HL-60 (cell line): ENCODE measurements at regions not wholly inside any gene's neighbourhood (a gene's known extent, or its start where the extent isn't known, plus 50 kb on each side); places are given as distances from the start of the nearest gene placed in this dataset.
"Not testable (repeated sequence)": the region's sequence is repeated elsewhere in the genome, so short reads cannot be mapped to it uniquely, and the experiment has no call there.

Experiments
- DNase-seq, 2 experiments: peaks; one replicate each; pipeline ENCODE4 v3.0.0-alpha.2; 2010 to 2020; ENCODE audit warnings: low read depth in 1 of 2, low spot score in 1 of 2
- H3K27ac ChIP-seq: fragments of 250-450 bp; sonication (Bioruptor Pico); replicated peaks from 2 replicates; pipeline ENCODE4 v1.5.1; 2020; ENCODE audit warnings: mild to moderate bottlenecking, moderate library complexity
- H3K27me3 ChIP-seq: fragments of 250-450 bp; sonication (Bioruptor Pico); 2 replicates; pipeline ENCODE4 v1.5.1; 2021; ENCODE audit warnings: mild to moderate bottlenecking, moderate library complexity; ENCODE audit not compliant: insufficient read depth, poor library complexity, severe bottlenecking
- H3K4me3 ChIP-seq: replicated peaks from 2 replicates; pipeline ENCODE4 v1.5.1; 2011; ENCODE audit warnings: mild to moderate bottlenecking, control low read depth, low read length; ENCODE audit not compliant: insufficient read depth
- GABPA ChIP-seq: IDR thresholded peaks from 2 replicates; pipeline ENCODE4 v1.6.1; 2012; ENCODE audit warnings: low read depth
- POLR2AphosphoS5 ChIP-seq: IDR thresholded peaks from 2 replicates; pipeline ENCODE4 v1.6.1; 2012; ENCODE audit warnings: low read depth
- SPI1 ChIP-seq: IDR thresholded peaks from 2 replicates; pipeline ENCODE4 v1.6.1; 2012; ENCODE audit warnings: low read depth, mild to moderate bottlenecking, borderline replicate concordance
- TF ChIP-seq, protein P1 (sequence below): IDR thresholded peaks from one replicate; pipeline ENCODE4 v1.5.1; 2011; ENCODE audit warnings: low read length, control low read depth, inconsistent platforms; ENCODE audit not compliant: insufficient read depth
- TF ChIP-seq, protein P2 (sequence below): IDR thresholded peaks from 2 replicates; pipeline ENCODE4 v1.6.1; 2012; ENCODE audit warnings: low read depth; ENCODE audit not compliant: insufficient replicate concordance

DNA sequence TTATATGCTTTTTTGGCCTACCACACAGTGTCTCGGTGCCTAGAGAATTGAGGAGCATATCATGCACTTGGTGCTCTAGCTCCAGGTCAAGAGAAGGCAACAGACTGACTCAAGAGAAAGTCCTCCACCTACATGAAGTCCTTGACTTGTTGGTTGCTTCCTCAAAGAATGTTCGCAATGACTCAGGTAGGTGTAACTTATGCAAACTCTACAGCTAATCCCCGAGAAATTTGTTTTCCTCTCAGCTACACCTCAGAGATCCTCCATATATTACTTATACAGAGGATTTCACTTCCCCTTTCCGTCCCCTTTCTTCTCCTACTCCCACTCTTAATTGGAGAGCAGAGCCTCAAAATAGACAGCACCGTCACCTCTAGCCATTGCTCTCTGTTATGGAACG, 1013.1 kb downstream of the KCNMA1 start:
- no peak overlapping the region for H3K4me3 ChIP-seq
- no peak for DNase-seq
- TF ChIP-seq SPI1 (peak; percentile 71), GABPA (no peak)
- no peaks in the 10 kb centered on the region for H3K27me3 ChIP-seq
- H3K27ac ChIP-seq, result no peak overlapping the region

DNA sequence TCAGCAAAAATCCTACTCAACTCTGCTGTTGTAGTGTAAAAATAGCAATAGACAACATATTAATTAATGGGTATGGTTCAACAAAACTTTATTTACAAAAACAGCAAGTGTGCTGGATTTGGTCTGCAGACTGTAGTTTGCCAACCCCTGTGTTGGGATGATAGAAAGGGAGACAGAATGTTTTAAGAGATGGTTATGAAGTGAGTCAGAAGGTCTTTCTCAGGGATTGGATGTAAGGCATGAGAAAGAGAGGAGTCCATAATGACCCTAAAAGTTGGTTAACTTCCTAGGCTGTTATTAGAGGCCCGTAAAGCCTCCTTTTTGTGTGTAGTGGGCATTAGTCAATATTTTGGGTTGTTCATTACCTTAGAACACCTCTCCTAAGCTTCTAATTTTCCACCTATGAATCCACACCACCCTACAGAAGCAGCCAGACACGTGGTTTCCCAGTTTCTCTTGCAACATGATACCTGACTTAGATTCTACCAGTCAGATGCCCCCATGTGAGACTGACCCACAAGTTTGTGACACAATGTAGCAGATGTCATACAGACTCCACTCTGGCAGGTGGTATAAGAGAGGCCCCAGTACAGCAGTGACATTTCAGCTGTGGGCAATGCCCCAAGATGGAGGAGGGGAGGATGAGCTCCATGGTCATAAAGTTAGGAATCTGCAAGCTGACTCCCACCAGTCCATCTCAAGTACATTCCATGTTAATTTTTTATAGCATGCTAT, 1015.6 kb downstream of the KCNMA1 start:
- H3K4me3 ChIP-seq, result no peak overlapping the region
- H3K27me3 ChIP-seq, result no peaks in the 10 kb centered on the region
- no peak overlapping the region for H3K27ac ChIP-seq
- no peak for DNase-seq
- TF ChIP-seq, protein P1, sequence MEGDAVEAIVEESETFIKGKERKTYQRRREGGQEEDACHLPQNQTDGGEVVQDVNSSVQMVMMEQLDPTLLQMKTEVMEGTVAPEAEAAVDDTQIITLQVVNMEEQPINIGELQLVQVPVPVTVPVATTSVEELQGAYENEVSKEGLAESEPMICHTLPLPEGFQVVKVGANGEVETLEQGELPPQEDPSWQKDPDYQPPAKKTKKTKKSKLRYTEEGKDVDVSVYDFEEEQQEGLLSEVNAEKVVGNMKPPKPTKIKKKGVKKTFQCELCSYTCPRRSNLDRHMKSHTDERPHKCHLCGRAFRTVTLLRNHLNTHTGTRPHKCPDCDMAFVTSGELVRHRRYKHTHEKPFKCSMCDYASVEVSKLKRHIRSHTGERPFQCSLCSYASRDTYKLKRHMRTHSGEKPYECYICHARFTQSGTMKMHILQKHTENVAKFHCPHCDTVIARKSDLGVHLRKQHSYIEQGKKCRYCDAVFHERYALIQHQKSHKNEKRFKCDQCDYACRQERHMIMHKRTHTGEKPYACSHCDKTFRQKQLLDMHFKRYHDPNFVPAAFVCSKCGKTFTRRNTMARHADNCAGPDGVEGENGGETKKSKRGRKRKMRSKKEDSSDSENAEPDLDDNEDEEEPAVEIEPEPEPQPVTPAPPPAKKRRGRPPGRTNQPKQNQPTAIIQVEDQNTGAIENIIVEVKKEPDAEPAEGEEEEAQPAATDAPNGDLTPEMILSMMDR, result no peak
- TF ChIP-seq GABPA (no peak), SPI1 (no peak), POLR2AphosphoS5 (no peak)
- TF ChIP-seq, protein P2, sequence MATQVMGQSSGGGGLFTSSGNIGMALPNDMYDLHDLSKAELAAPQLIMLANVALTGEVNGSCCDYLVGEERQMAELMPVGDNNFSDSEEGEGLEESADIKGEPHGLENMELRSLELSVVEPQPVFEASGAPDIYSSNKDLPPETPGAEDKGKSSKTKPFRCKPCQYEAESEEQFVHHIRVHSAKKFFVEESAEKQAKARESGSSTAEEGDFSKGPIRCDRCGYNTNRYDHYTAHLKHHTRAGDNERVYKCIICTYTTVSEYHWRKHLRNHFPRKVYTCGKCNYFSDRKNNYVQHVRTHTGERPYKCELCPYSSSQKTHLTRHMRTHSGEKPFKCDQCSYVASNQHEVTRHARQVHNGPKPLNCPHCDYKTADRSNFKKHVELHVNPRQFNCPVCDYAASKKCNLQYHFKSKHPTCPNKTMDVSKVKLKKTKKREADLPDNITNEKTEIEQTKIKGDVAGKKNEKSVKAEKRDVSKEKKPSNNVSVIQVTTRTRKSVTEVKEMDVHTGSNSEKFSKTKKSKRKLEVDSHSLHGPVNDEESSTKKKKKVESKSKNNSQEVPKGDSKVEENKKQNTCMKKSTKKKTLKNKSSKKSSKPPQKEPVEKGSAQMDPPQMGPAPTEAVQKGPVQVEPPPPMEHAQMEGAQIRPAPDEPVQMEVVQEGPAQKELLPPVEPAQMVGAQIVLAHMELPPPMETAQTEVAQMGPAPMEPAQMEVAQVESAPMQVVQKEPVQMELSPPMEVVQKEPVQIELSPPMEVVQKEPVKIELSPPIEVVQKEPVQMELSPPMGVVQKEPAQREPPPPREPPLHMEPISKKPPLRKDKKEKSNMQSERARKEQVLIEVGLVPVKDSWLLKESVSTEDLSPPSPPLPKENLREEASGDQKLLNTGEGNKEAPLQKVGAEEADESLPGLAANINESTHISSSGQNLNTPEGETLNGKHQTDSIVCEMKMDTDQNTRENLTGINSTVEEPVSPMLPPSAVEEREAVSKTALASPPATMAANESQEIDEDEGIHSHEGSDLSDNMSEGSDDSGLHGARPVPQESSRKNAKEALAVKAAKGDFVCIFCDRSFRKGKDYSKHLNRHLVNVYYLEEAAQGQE, result no peak

DNA sequence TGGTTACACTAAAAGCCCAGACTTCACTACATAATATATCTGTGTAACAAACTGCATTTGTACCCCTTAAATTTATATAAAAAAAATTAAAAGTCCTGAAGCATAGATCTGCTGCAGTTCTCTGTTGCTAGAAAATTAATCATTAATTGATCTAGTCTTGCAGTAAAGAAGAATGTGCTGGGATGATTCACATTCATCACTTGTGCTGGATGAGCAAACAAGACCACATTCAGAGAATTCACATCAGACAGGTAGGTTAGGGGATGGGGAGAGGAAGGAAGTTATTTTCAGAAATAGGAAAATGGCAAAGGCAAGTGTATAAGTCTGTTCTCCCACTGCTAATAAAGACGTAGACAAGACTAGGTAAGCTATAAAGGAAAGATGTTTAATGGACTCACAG, 1019.0 kb downstream of the KCNMA1 start:
- H3K27me3 ChIP-seq, result no peaks in the 10 kb centered on the region
- H3K27ac ChIP-seq, result no peak overlapping the region
- TF ChIP-seq SPI1 (no peak), GABPA (no peak), POLR2AphosphoS5 (no peak)
- TF ChIP-seq, protein P2, result no peak
- TF ChIP-seq, protein P1, result no peak
- H3K4me3 ChIP-seq, result no peak overlapping the region
- no peak for DNase-seq

DNA sequence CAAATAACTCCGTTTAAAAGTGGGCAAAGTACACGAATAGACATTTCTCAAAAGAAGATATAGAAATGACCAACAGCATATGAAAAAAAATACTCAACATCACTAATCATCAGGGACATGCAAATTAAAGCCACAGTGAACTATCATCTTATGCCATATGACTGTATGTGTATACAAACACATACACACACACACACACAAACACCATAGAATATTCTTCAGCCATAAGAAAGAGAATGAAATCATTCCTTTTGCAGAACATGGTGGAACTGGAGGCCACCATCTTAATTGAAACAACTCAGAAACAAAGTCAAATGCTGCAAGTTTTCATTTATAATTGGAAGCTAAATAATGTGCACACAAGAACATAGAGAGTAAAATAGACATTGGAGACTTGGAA, 1019.4 kb downstream of the KCNMA1 start:
- Histone ChIP-seq H3K27me3 (no peaks in the 10 kb centered on the region), H3K4me3 (no peak overlapping the region), H3K27ac (no peak overlapping the region)
- TF ChIP-seq, protein P2, result no peak
- TF ChIP-seq POLR2AphosphoS5 (no peak), SPI1 (no peak), GABPA (no peak)
- TF ChIP-seq, protein P1, result no peak
- DNase-seq, result no peak

DNA sequence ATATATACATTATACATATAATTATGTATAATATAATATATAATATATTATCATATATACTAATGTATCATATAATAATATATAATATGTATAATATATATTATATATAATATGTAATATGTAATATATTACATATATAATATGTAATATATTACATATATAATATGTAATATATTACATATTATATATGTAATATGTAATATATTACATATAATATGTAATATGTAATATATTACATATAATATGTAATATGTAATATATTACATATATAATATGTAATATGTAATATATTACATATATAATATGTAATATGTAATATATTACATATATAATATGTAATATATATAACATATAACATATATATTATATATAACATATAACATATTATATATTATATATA, 1020.9 kb downstream of the KCNMA1 start:
- H3K27ac ChIP-seq, DNase-seq, H3K27me3 ChIP-seq, H3K4me3 ChIP-seq: not testable (repeated sequence)
